B cell (primary cell): ENCODE measurements at regions not wholly inside any gene's neighbourhood (a gene's known extent, or its start where the extent isn't known, plus 50 kb on each side); places are given as distances from the start of the nearest gene placed in this dataset.

Experiments
- ATAC-seq: fragments of 200-7000 bp; cut with Tn5 transposase; one replicate; pipeline ENCODE4 v1.10.0; 2021; ENCODE audit warnings: low read depth, mild to moderate bottlenecking, moderate number of reproducible peaks, moderate library complexity
- CTCF ChIA-PET: fragments of 350-600 bp; sonication (Branson Sonifier 250); formaldehyde crosslinking; loops from one replicate; lab custom pipeline; 2021; ENCODE audit warnings: antibody characterized with exemption, inconsistent platforms; lab: Charles Lee
- POLR2A ChIA-PET: fragments of 350-600 bp; sonication (Branson Sonifier 250); formaldehyde crosslinking; loops from one replicate; lab custom pipeline; 2021; ENCODE audit warnings: antibody characterized with exemption; lab: Charles Lee
- DNase-seq: peaks from one replicate; pipeline ENCODE4 v3.0.0; 2013
- H2AFZ ChIP-seq: 2 replicates; pipeline ENCODE4 v1.6.1; 2012; ENCODE audit warnings: mild to moderate bottlenecking, low read depth, low read length; ENCODE audit not compliant: insufficient read depth, poor library complexity, severe bottlenecking
- H3K27ac ChIP-seq, 2 donors: 1 replicate in 1 of 2; 2 replicates in 1 of 2; pipeline ENCODE4 v1.5.1; 2012 to 2013; ENCODE audit warnings: low read length in 2 of 2, mild to moderate bottlenecking in 2 of 2, moderate library complexity in 1 of 2
- H3K27me3 ChIP-seq, 4 experiments: fragments of 200-600 bp in 1 of 4; sonication (generic) in 1 of 4; replicated peaks in 1 of 4; 1 replicate in 2 of 4; 2 replicates in 2 of 4; pipeline versions ENCODE4 v1.6.1 to v1.7.0; 2013 to 2016; ENCODE audit warnings: low read length in 3 of 4, mild to moderate bottlenecking in 2 of 4, mixed read lengths in 1 of 4, moderate library complexity in 1 of 4; ENCODE audit not compliant: insufficient read depth in 4 of 4, control insufficient read depth in 3 of 4; ENCODE audit errors: control extremely low read depth in 1 of 4
- H3K36me3 ChIP-seq, 2 experiments: replicated peaks in 1 of 2; 1 replicate in 1 of 2; 2 replicates in 1 of 2; pipeline versions ENCODE4 v1.6.1 to v1.7.1; 2013; ENCODE audit warnings: low read length in 1 of 2; ENCODE audit not compliant: insufficient read depth in 2 of 2, control insufficient read depth in 1 of 2; ENCODE audit errors: control extremely low read depth in 1 of 2, extremely low read depth in 1 of 2
- H3K4me1 ChIP-seq, 2 donors: fragments of 200-600 bp in 1 of 2; sonication (generic) in 1 of 2; 1 replicate in 1 of 2; 2 replicates in 1 of 2; pipeline versions ENCODE4 v1.5.1 to v1.6.1; 2013 to 2017; ENCODE audit warnings: low read length in 2 of 2; ENCODE audit not compliant: control insufficient read depth in 2 of 2, insufficient read depth in 2 of 2
- H3K4me2 ChIP-seq: replicated peaks from 2 replicates; pipeline ENCODE3; 2012; ENCODE audit warnings: mild to moderate bottlenecking, low read depth, low read length; ENCODE audit not compliant: poor library complexity, severe bottlenecking
- H3K4me3 ChIP-seq, 5 experiments: fragments of 200-600 bp in 1 of 5; sonication (generic) in 1 of 5; 1 replicate in 3 of 5; 2 replicates in 2 of 5; pipeline versions ENCODE4 v1.5.1 to v1.7.0; 2011 to 2016; ENCODE audit warnings: low read length in 4 of 5, mild to moderate bottlenecking in 4 of 5, low read depth in 2 of 5, control low read depth in 1 of 5, moderate library complexity in 1 of 5; ENCODE audit not compliant: insufficient read depth in 1 of 5; ENCODE audit errors: control extremely low read depth in 1 of 5, extremely low read depth in 1 of 5
- H3K79me2 ChIP-seq: fragments of 200-600 bp; sonication (generic); one replicate; pipeline ENCODE4 v1.6.0; 2016; ENCODE audit warnings: low read length; ENCODE audit not compliant: control insufficient read depth, insufficient read depth
- H3K9ac ChIP-seq: fragments of 200-600 bp; sonication (generic); 2 replicates; pipeline ENCODE4 v1.6.1; 2017; ENCODE audit warnings: mild to moderate bottlenecking, low read length, moderate library complexity
- H3K9me3 ChIP-seq, 3 donors: one replicate each; pipeline versions ENCODE4 v1.6.1 to v1.7.1; 2013; ENCODE audit warnings: low read length in 2 of 3; ENCODE audit not compliant: control insufficient read depth in 2 of 3, insufficient read depth in 1 of 3; ENCODE audit errors: control extremely low read depth in 1 of 3
- H4K20me1 ChIP-seq: 2 replicates; pipeline ENCODE4 v1.6.0; 2012; ENCODE audit warnings: mild to moderate bottlenecking, low read length; ENCODE audit not compliant: insufficient read depth, control insufficient read depth, poor library complexity, severe bottlenecking
- H3K27ac Mint-ChIP-seq: one replicate; pipeline ENCODE4 v1.8.0; 2021; ENCODE audit warnings: mixed read lengths
- H3K27me3 Mint-ChIP-seq: one replicate; pipeline ENCODE4 v1.8.0; 2021; ENCODE audit warnings: mixed read lengths
- H3K4me1 Mint-ChIP-seq: one replicate; pipeline ENCODE4 v1.8.0; 2021; ENCODE audit warnings: mixed read lengths
- H3K4me3 Mint-ChIP-seq: one replicate; pipeline ENCODE4 v1.8.0; 2021; ENCODE audit warnings: mixed read lengths
- H3K9me3 Mint-ChIP-seq: one replicate; pipeline ENCODE4 v1.8.0; 2022; ENCODE audit warnings: mixed read lengths; ENCODE audit not compliant: insufficient read depth
- EZH2 ChIP-seq: IDR thresholded peaks from 2 replicates; pipeline ENCODE4 v1.6.1; 2012; ENCODE audit warnings: borderline replicate concordance, low read depth, mild to moderate bottlenecking, moderate library complexity, low read length; ENCODE audit not compliant: insufficient read depth, poor library complexity, severe bottlenecking
- WGBS: methylation state at CpG from one replicate; pipeline ENCODE4 v1.1.5; 2013; ENCODE audit warnings: missing lambda C conversion rate; ENCODE audit not compliant: insufficient coverage; 5-methylcytosine and 5-hydroxymethylcytosine counted together
- intact Hi-C: fragments of 100-400 bp; cut with micrococcal nuclease; formaldehyde crosslinking; loops from one replicate; pipeline ENCODE4 v1.10.0; 2022
- TF ChIP-seq, protein P1 (sequence below): fragments of 200-600 bp; IDR thresholded peaks from one replicate; pipeline ENCODE4 v1.8.0; 2022; ENCODE audit warnings: antibody characterized with exemption, mild to moderate bottlenecking

DNA sequence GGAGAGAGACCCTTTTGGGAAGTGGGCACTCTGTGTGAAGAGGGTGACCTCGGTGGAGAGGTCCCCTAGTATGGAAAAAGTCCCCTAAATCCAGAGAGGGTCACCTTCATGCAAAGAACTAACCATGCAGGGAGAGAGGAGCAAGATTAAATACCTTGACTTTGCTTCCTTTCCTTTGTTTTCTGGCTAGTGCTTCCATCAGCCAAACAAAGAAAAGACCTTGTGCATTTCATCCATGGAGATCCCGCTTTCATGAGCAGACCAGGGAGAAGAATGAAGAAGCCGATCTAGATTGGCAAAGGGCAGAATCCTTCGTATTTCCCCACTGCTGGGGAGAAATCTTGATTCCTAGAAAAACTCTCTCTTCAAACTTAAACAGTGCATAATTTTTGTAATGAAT, 813.3 kb upstream of the CDH6 start:
- TF ChIP-seq, protein P1, sequence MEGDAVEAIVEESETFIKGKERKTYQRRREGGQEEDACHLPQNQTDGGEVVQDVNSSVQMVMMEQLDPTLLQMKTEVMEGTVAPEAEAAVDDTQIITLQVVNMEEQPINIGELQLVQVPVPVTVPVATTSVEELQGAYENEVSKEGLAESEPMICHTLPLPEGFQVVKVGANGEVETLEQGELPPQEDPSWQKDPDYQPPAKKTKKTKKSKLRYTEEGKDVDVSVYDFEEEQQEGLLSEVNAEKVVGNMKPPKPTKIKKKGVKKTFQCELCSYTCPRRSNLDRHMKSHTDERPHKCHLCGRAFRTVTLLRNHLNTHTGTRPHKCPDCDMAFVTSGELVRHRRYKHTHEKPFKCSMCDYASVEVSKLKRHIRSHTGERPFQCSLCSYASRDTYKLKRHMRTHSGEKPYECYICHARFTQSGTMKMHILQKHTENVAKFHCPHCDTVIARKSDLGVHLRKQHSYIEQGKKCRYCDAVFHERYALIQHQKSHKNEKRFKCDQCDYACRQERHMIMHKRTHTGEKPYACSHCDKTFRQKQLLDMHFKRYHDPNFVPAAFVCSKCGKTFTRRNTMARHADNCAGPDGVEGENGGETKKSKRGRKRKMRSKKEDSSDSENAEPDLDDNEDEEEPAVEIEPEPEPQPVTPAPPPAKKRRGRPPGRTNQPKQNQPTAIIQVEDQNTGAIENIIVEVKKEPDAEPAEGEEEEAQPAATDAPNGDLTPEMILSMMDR = no peak
- TF ChIP-seq EZH2 = no peak

DNA sequence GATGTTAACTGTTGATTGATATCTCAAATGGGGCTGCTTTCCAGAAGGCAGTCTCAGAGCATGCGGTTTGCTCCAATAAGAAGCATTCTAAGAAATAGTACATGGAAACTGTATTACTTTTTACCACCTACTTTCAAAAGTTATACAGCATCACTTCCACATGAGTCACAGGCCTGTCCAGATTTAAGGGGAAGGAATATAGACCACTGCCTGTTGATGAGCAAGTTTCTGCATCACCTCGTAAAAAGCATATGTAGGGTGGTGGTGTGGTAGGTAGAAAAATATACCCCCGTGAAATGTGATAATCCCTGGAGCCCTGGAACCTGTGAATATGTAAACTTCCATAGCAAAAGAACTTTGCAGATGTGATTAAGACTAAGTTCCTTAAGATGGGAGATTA, 816.6 kb upstream of the CDH6 start:
- Histone ChIP-seq H2AFZ (no peak overlapping the region), H3K9me3 (no peaks in the 10 kb centered on the region), H3K27ac (no peak overlapping the region), H3K27me3 (no peaks in the 10 kb centered on the region), H3K4me3 (no peak overlapping the region), H3K9ac (no peak overlapping the region), H4K20me1 (no peaks in the 10 kb centered on the region), H3K4me2 (no peak overlapping the region), H3K79me2 (no peaks in the 10 kb centered on the region), H3K4me1 (no peaks in the 10 kb centered on the region), H3K36me3 (no peaks in the 10 kb centered on the region)
- DNase-seq = no peak
- TF ChIP-seq, protein P1 = no peak
- no peak for TF ChIP-seq EZH2
- H3K4me1 Mint-ChIP-seq = no peaks in the 10 kb centered on the region
- POLR2A ChIA-PET = no interaction called here
- peaks cover 3% of the 10 kb centered on the region for H3K9me3 Mint-ChIP-seq
- ATAC-seq = no peak
- H3K27ac Mint-ChIP-seq = no peak overlapping the region
- CTCF ChIA-PET = no interaction called here
- no peak overlapping the region for H3K4me3 Mint-ChIP-seq
- H3K27me3 Mint-ChIP-seq = no peaks in the 10 kb centered on the region
- intact Hi-C loops = no loop called here
- no CpG with 5 or more reads among the region's 3 CpGs for WGBS

More for the DNA sequence above, 813.3 kb upstream of the CDH6 start:
- Histone ChIP-seq H2AFZ (no peak overlapping the region), H3K27me3 (no peaks in the 10 kb centered on the region), H3K27ac (no peak overlapping the region), H3K4me3 (no peak overlapping the region), H4K20me1 (no peaks in the 10 kb centered on the region), H3K36me3 (no peaks in the 10 kb centered on the region), H3K9ac (no peak overlapping the region), H3K9me3 (no peaks in the 10 kb centered on the region), H3K79me2 (no peaks in the 10 kb centered on the region), H3K4me1 (no peaks in the 10 kb centered on the region), H3K4me2 (no peak overlapping the region)
- DNase-seq = no peak
- Mint-ChIP-seq H3K9me3 (peaks cover 3% of the 10 kb centered on the region), H3K4me3 (no peak overlapping the region), H3K27ac (no peak overlapping the region), H3K27me3 (no peaks in the 10 kb centered on the region), H3K4me1 (no peaks in the 10 kb centered on the region)
- CTCF ChIA-PET = no interaction called here
- POLR2A ChIA-PET = no interaction called here
- intact Hi-C loops = no loop called here
- no peak for ATAC-seq
- 81% methylated on average over 2 of the region's 4 CpGs for WGBS
